WTC11 (cell line): ENCODE measurements at regions not wholly inside any gene's neighbourhood (a gene's known extent, or its start where the extent isn't known, plus 50 kb on each side); places are given as distances from the start of the nearest gene placed in this dataset.

Experiments used
- ATAC-seq: fragments of 200-7000 bp; cut with Tn5 transposase; 2 replicates; pipeline ENCODE4 v1.10.0; 2021; ENCODE audit warnings: mild to moderate bottlenecking, moderate library complexity
- CTCF ChIA-PET: fragments of 300-600 bp; sonication (Branson Sonifier 250); formaldehyde crosslinking; loops from one replicate; lab custom pipeline; 2021; ENCODE audit warnings: antibody characterized with exemption; lab: Charles Lee
- POLR2A ChIA-PET: fragments of 350-600 bp; sonication (Branson Sonifier 250); formaldehyde crosslinking; loops from one replicate; lab custom pipeline; 2021; ENCODE audit warnings: antibody characterized with exemption; lab: Charles Lee
- DNase-seq: peaks from one replicate; pipeline ENCODE4 v3.0.0; 2021; ENCODE audit warnings: low spot score
- H3K27ac Mint-ChIP-seq: 2 replicates; pipeline ENCODE4 v1.8.0; 2021; ENCODE audit warnings: mixed read lengths
- H3K27me3 Mint-ChIP-seq: 2 replicates; pipeline ENCODE4 v1.8.0; 2021; ENCODE audit warnings: low read depth, mild to moderate bottlenecking, moderate library complexity, mixed read lengths
- H3K36me3 Mint-ChIP-seq: 2 replicates; pipeline ENCODE4 v1.8.0; 2021; ENCODE audit warnings: mixed read lengths
- H3K4me1 Mint-ChIP-seq: 2 replicates; pipeline ENCODE4 v1.8.0; 2022; ENCODE audit warnings: mixed read lengths
- H3K4me3 Mint-ChIP-seq: 2 replicates; pipeline ENCODE4 v1.8.0; 2021; ENCODE audit warnings: mild to moderate bottlenecking, moderate library complexity, mixed read lengths
- H3K9me3 Mint-ChIP-seq: 2 replicates; pipeline ENCODE4 v1.8.0; 2021; ENCODE audit warnings: mixed read lengths
- CREB1 ChIP-seq: sonication (generic); formaldehyde crosslinking; IDR thresholded peaks from 2 replicates; pipeline ENCODE4 v1.8.0; 2023; ENCODE audit warnings: mild to moderate bottlenecking, missing genetic modification reagents
- ETV6 ChIP-seq: sonication (generic); formaldehyde crosslinking; IDR thresholded peaks from 2 replicates; pipeline ENCODE4 v1.8.1; 2022; ENCODE audit warnings: mild to moderate bottlenecking, missing genetic modification reagents
- FOXP1 ChIP-seq: sonication (generic); formaldehyde crosslinking; IDR thresholded peaks from 2 replicates; pipeline ENCODE4 v1.8.0; 2022; ENCODE audit warnings: missing genetic modification reagents, mild to moderate bottlenecking, moderate library complexity, borderline replicate concordance
- GABPB1 ChIP-seq: sonication (generic); formaldehyde crosslinking; IDR thresholded peaks from 2 replicates; pipeline ENCODE4 v1.8.1; 2023; ENCODE audit warnings: mild to moderate bottlenecking, missing genetic modification reagents
- NFE2L1 ChIP-seq: sonication (generic); formaldehyde crosslinking; IDR thresholded peaks from 2 replicates; pipeline ENCODE4 v1.8.1; 2023; ENCODE audit warnings: missing genetic modification reagents
- NR1H2 ChIP-seq: sonication (generic); formaldehyde crosslinking; IDR thresholded peaks from 2 replicates; pipeline ENCODE4 v1.9.0; 2021; ENCODE audit warnings: mild to moderate bottlenecking, moderate library complexity, missing genetic modification reagents
- NR2C2 ChIP-seq: sonication (generic); formaldehyde crosslinking; IDR thresholded peaks from 2 replicates; pipeline ENCODE4 v1.8.0; 2022; ENCODE audit warnings: mild to moderate bottlenecking, missing genetic modification reagents
- ZNF232 ChIP-seq: sonication (generic); formaldehyde crosslinking; IDR thresholded peaks from 2 replicates; pipeline ENCODE4 v1.8.0; 2022; ENCODE audit warnings: mild to moderate bottlenecking, missing genetic modification reagents
- TF ChIP-seq, protein P1 (sequence below): sonication (generic); formaldehyde crosslinking; IDR thresholded peaks from 2 replicates; pipeline ENCODE4 v1.8.0; 2022; ENCODE audit warnings: missing genetic modification reagents
- TF ChIP-seq, protein P2 (sequence below): sonication (generic); formaldehyde crosslinking; IDR thresholded peaks from 2 replicates; pipeline ENCODE4 v1.8.1; 2022; ENCODE audit warnings: mild to moderate bottlenecking, moderate library complexity, missing genetic modification reagents
- TF ChIP-seq, protein P3 (sequence below): sonication (generic); formaldehyde crosslinking; IDR thresholded peaks from 2 replicates; pipeline ENCODE4 v1.8.0; 2023; ENCODE audit warnings: mild to moderate bottlenecking, missing genetic modification reagents
- TF ChIP-seq, protein P4 (sequence below): sonication (generic); formaldehyde crosslinking; IDR thresholded peaks from 2 replicates; pipeline ENCODE4 v1.8.1; 2022; ENCODE audit warnings: missing genetic modification reagents, borderline replicate concordance
- TF ChIP-seq, protein P5 (sequence below): sonication (generic); formaldehyde crosslinking; IDR thresholded peaks from 2 replicates; pipeline ENCODE4 v1.8.1; 2022; ENCODE audit warnings: mild to moderate bottlenecking, missing genetic modification reagents, moderate library complexity, borderline replicate concordance

DNA sequence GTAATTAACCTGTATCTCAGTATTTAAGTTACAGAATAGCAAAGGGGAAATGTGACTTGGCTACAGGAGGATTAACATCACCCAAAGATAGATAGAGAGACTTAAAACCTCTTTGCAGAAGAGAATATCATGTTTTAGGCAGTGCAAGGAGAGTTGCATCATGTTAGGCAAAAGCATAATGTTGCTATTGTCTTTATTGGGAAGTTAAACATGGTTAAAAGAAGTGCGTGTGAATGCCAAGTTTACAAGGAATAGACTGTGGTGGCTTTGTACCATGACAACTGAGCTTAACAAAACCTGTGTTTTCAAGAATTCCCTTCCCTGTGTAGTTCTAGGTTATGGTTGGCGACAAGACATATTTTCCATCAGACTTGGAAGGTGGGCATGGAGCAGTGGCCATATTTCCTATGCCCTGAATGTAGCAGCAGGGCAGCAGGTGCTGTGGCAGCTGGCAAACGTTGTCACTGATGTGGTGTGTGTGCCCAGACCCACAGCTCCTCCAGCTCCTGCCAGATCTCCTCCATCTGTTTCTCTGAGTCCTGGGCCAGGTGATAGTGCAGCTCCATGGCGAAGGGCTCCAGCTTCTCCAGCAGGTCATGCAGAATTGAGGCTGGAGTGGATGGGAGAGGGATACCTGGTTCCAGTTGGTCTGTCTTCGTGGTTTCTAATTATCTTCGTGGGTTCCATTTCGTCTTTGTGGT is 163.3 kb downstream of the QRSL1 start:
- no peaks in the 10 kb centered on the region for H3K36me3 Mint-ChIP-seq
- ChIA-PET POLR2A (interaction anchor here (0.6 to 0.7 kb wide), 2 partner anchors 29 to 102 kb away, joined by 6 to 10 read pairs; no protein-coding TSS in a partner anchor), CTCF (no interaction called here)
- H3K4me1 Mint-ChIP-seq: peaks cover 8% of the 10 kb centered on the region; the same call in 1 of the 2 replicates
- H3K9me3 Mint-ChIP-seq: no peaks in the 10 kb centered on the region
- H3K27me3 Mint-ChIP-seq: no peaks in the 10 kb centered on the region
- H3K4me3 Mint-ChIP-seq: no peak overlapping the region
- ATAC-seq: no peak
- no peak overlapping the region for H3K27ac Mint-ChIP-seq
- TF ChIP-seq, protein P1, sequence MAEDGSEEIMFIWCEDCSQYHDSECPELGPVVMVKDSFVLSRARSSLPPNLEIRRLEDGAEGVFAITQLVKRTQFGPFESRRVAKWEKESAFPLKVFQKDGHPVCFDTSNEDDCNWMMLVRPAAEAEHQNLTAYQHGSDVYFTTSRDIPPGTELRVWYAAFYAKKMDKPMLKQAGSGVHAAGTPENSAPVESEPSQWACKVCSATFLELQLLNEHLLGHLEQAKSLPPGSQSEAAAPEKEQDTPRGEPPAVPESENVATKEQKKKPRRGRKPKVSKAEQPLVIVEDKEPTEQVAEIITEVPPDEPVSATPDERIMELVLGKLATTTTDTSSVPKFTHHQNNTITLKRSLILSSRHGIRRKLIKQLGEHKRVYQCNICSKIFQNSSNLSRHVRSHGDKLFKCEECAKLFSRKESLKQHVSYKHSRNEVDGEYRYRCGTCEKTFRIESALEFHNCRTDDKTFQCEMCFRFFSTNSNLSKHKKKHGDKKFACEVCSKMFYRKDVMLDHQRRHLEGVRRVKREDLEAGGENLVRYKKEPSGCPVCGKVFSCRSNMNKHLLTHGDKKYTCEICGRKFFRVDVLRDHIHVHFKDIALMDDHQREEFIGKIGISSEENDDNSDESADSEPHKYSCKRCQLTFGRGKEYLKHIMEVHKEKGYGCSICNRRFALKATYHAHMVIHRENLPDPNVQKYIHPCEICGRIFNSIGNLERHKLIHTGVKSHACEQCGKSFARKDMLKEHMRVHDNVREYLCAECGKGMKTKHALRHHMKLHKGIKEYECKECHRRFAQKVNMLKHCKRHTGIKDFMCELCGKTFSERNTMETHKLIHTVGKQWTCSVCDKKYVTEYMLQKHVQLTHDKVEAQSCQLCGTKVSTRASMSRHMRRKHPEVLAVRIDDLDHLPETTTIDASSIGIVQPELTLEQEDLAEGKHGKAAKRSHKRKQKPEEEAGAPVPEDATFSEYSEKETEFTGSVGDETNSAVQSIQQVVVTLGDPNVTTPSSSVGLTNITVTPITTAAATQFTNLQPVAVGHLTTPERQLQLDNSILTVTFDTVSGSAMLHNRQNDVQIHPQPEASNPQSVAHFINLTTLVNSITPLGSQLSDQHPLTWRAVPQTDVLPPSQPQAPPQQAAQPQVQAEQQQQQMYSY (CRISPR knock-in tag): no peak
- TF ChIP-seq GABPB1: peak; percentile 66; the same call in 1 of the 2 replicates
- TF ChIP-seq, all 79 proteins: peak for 1
- DNase-seq: no peak

DNA sequence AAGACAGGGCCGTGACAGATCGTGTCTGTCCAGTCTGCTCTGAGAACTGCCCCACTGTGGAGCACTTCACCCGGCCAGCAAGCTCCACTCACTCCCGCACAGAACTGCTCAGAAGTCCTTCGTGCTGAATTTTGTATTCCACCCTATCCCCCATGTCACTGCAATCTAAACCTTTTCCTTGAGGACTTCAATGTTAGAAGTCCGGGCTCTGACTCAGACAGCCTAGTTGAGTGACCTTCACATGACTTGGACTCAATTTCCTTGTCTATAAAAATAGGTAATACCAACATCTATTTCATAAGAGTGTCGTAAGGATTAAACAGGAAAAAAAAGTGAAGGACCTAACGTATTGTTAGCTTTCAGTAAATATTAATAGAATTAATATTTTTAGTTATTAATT is 161.6 kb downstream of the QRSL1 start:
- DNase-seq (no peak), ATAC-seq (no peak)
- Mint-ChIP-seq H3K27ac (no peak overlapping the region), H3K9me3 (no peaks in the 10 kb centered on the region), H3K4me3 (no peak overlapping the region), H3K4me1 (0 out of 2 replicates have a peak, but pooled peaks cover 3% of the 10 kb centered on the region), H3K27me3 (no peaks in the 10 kb centered on the region), H3K36me3 (no peaks in the 10 kb centered on the region)
- ChIA-PET POLR2A (no interaction called here), CTCF (no interaction called here)
- TF ChIP-seq, protein P2, sequence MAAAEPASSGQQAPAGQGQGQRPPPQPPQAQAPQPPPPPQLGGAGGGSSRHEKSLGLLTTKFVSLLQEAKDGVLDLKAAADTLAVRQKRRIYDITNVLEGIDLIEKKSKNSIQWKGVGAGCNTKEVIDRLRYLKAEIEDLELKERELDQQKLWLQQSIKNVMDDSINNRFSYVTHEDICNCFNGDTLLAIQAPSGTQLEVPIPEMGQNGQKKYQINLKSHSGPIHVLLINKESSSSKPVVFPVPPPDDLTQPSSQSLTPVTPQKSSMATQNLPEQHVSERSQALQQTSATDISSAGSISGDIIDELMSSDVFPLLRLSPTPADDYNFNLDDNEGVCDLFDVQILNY: no peak
- TF ChIP-seq CREB1 (CRISPR knock-in tag): no peak
- TF ChIP-seq FOXP1 (CRISPR knock-in tag): no peak
- no peak for TF ChIP-seq NR1H2 (CRISPR knock-in tag)
- TF ChIP-seq NR2C2 (CRISPR knock-in tag): no peak
- TF ChIP-seq, protein P3, sequence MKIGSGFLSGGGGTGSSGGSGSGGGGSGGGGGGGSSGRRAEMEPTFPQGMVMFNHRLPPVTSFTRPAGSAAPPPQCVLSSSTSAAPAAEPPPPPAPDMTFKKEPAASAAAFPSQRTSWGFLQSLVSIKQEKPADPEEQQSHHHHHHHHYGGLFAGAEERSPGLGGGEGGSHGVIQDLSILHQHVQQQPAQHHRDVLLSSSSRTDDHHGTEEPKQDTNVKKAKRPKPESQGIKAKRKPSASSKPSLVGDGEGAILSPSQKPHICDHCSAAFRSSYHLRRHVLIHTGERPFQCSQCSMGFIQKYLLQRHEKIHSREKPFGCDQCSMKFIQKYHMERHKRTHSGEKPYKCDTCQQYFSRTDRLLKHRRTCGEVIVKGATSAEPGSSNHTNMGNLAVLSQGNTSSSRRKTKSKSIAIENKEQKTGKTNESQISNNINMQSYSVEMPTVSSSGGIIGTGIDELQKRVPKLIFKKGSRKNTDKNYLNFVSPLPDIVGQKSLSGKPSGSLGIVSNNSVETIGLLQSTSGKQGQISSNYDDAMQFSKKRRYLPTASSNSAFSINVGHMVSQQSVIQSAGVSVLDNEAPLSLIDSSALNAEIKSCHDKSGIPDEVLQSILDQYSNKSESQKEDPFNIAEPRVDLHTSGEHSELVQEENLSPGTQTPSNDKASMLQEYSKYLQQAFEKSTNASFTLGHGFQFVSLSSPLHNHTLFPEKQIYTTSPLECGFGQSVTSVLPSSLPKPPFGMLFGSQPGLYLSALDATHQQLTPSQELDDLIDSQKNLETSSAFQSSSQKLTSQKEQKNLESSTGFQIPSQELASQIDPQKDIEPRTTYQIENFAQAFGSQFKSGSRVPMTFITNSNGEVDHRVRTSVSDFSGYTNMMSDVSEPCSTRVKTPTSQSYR (CRISPR knock-in tag): no peak
- TF ChIP-seq ZNF232: no peak
- TF ChIP-seq, protein P4, sequence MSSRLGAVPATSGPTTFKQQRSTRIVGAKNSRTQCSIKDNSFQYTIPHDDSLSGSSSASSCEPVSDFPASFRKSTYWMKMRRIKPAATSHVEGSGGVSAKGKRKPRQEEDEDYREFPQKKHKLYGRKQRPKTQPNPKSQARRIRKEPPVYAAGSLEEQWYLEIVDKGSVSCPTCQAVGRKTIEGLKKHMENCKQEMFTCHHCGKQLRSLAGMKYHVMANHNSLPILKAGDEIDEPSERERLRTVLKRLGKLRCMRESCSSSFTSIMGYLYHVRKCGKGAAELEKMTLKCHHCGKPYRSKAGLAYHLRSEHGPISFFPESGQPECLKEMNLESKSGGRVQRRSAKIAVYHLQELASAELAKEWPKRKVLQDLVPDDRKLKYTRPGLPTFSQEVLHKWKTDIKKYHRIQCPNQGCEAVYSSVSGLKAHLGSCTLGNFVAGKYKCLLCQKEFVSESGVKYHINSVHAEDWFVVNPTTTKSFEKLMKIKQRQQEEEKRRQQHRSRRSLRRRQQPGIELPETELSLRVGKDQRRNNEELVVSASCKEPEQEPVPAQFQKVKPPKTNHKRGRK (CRISPR knock-in tag): no peak
- TF ChIP-seq, protein P5, sequence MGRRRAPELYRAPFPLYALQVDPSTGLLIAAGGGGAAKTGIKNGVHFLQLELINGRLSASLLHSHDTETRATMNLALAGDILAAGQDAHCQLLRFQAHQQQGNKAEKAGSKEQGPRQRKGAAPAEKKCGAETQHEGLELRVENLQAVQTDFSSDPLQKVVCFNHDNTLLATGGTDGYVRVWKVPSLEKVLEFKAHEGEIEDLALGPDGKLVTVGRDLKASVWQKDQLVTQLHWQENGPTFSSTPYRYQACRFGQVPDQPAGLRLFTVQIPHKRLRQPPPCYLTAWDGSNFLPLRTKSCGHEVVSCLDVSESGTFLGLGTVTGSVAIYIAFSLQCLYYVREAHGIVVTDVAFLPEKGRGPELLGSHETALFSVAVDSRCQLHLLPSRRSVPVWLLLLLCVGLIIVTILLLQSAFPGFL (CRISPR knock-in tag): no peak
- TF ChIP-seq NFE2L1 (CRISPR knock-in tag): no peak
- no peak for TF ChIP-seq ETV6 (CRISPR knock-in tag)
